Chondrocyte (in vitro differentiated cells): ENCODE measurements at regions not wholly inside any gene's neighbourhood (a gene's known extent, or its start where the extent isn't known, plus 50 kb on each side); places are given as distances from the start of the nearest gene placed in this dataset.
"Not testable (repeated sequence)": the region's sequence is repeated elsewhere in the genome, so short reads cannot be mapped to it uniquely, and the experiment has no call there.

Experiments used
- DNase-seq: peaks from one replicate; pipeline ENCODE4 v3.0.0; 2021; ENCODE audit warnings: mixed read lengths, low spot score
- H3K27ac Mint-ChIP-seq: one replicate; pipeline ENCODE4 v1.8.0; 2021; ENCODE audit warnings: mild to moderate bottlenecking, moderate library complexity, mixed read lengths; ENCODE audit not compliant: unreplicated experiment
- H3K27me3 Mint-ChIP-seq: 2 replicates; pipeline ENCODE4 v1.8.0; 2021; ENCODE audit warnings: low read depth, mixed read lengths
- H3K36me3 Mint-ChIP-seq: 2 replicates; pipeline ENCODE4 v1.8.0; 2021; ENCODE audit warnings: low read depth, mixed read lengths
- H3K4me1 Mint-ChIP-seq: 2 replicates; pipeline ENCODE4 v1.8.0; 2021; ENCODE audit warnings: low read depth, mild to moderate bottlenecking, mixed read lengths
- H3K4me3 Mint-ChIP-seq: one replicate; pipeline ENCODE4 v1.8.0; 2021; ENCODE audit warnings: mild to moderate bottlenecking, moderate library complexity, mixed read lengths; ENCODE audit not compliant: unreplicated experiment
- H3K9me3 Mint-ChIP-seq: 2 replicates; pipeline ENCODE4 v1.8.0; 2021; ENCODE audit warnings: low read depth, mixed read lengths
- TF ChIP-seq, protein P1 (sequence below): fragments of 200-600 bp; sonication (generic); IDR thresholded peaks from 2 replicates; pipeline ENCODE4 v1.5.0; 2021; ENCODE audit warnings: antibody characterized with exemption, mild to moderate bottlenecking, moderate library complexity

DNA sequence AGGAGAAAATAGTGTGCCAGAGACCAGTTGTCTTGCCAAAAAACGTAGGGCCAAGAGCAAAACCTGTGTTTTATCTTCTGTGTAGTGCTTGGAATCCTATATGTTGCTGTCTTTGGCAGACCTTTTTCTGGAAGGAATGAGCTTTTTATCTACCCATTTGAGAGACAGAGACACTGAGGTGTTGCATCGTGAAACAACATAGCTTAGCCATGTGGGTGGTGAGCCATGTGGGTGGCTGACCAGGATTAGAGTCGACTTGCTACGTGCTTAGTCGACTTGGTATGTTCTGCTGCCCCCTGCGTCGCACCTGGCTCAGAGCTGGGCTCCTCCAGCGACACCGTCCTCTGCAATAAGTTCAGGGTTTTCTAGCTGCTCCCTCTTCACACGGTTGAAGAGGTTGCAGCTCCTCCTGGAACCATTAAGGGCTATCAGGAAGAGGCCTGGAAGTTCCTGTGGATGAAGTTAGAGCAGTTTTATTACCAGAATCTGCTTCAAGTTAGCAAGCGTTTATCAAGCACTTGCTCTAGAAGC, 175.8 kb downstream of the SH2D4B start:
- H3K27me3 Mint-ChIP-seq: peaks cover 16% of the 10 kb centered on the region
- no peaks in the 10 kb centered on the region for H3K36me3 Mint-ChIP-seq
- H3K4me1 Mint-ChIP-seq: no peaks in the 10 kb centered on the region
- no peak for DNase-seq
- H3K27ac Mint-ChIP-seq: no peak overlapping the region
- H3K9me3 Mint-ChIP-seq: no peaks in the 10 kb centered on the region
- TF ChIP-seq, protein P1, sequence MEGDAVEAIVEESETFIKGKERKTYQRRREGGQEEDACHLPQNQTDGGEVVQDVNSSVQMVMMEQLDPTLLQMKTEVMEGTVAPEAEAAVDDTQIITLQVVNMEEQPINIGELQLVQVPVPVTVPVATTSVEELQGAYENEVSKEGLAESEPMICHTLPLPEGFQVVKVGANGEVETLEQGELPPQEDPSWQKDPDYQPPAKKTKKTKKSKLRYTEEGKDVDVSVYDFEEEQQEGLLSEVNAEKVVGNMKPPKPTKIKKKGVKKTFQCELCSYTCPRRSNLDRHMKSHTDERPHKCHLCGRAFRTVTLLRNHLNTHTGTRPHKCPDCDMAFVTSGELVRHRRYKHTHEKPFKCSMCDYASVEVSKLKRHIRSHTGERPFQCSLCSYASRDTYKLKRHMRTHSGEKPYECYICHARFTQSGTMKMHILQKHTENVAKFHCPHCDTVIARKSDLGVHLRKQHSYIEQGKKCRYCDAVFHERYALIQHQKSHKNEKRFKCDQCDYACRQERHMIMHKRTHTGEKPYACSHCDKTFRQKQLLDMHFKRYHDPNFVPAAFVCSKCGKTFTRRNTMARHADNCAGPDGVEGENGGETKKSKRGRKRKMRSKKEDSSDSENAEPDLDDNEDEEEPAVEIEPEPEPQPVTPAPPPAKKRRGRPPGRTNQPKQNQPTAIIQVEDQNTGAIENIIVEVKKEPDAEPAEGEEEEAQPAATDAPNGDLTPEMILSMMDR: no peak
- H3K4me3 Mint-ChIP-seq: no peak overlapping the region

DNA sequence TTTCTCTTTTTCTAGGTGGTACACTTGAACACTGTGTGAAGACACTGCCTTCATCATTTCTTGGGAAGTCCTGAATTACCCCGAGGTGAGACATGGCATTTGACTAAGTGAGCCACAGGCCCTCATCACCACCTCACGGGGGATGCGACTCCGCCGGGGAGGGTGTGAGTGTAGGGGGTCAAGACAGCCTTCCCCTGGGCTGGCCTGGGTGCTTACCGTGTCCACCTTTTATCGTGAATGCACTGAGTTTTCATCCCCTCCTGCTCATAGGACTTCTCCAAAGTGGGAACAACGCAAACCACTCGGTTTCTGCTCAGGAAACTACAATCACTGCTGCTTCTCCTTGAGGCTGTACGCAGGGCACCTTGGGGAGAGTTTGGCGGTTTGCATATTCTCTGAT, 176.9 kb downstream of the SH2D4B start:
- no peaks in the 10 kb centered on the region for H3K4me1 Mint-ChIP-seq
- no peaks in the 10 kb centered on the region for H3K36me3 Mint-ChIP-seq
- peaks cover 10% of the 10 kb centered on the region for H3K27me3 Mint-ChIP-seq
- H3K27ac Mint-ChIP-seq: no peak overlapping the region
- no peaks in the 10 kb centered on the region for H3K9me3 Mint-ChIP-seq
- TF ChIP-seq, protein P1: no peak
- no peak for DNase-seq
- H3K4me3 Mint-ChIP-seq: no peak overlapping the region

DNA sequence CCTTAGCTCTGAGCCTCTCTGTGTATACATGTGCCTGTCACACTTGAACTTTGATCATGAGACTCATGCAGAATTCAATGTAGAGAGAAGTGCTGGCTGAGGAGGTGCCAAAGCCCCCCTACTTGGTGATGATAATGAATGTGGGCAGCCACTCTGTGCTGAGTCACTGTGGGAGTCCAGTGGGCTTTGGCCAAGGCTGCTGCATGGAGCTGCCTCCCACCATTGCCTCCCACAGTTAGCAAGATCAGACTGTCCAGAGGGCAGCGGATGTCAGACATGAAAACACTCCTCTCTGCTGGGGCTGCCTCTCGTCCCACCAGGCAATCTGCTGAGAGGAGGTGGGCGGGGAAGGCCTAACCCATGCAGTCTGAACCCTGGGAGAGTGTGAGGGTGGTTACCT, 180.3 kb downstream of the SH2D4B start:
- H3K4me1 Mint-ChIP-seq: no peaks in the 10 kb centered on the region
- H3K36me3 Mint-ChIP-seq: no peaks in the 10 kb centered on the region
- H3K4me3 Mint-ChIP-seq: no peak overlapping the region

DNA sequence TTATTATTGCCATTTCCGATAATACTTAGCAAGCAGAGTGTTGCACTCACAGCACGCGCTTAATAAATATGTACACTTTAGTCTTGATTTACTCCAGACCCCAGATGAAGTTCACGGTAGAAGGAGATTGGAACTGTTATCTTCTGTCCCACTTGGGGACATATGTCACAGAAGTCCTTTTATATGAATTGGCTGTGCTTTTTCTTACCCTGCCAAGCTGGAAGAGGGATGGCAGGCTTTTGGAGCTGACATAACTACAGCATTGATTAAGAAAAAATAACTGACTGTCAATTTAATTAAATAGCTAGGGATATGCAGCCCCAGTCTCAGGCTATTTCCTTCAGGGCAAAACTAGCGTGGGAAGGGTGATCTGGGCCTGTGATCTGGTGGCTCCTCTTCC, 182.2 kb downstream of the SH2D4B start:
- no peak for DNase-seq
- Mint-ChIP-seq H3K36me3 (no peaks in the 10 kb centered on the region), H3K27me3 (peaks cover 2% of the 10 kb centered on the region), H3K4me3 (no peak overlapping the region), H3K4me1 (no peaks in the 10 kb centered on the region), H3K27ac (no peak overlapping the region), H3K9me3 (no peaks in the 10 kb centered on the region)
- TF ChIP-seq, protein P1: no peak

More for the DNA sequence above, 180.3 kb downstream of the SH2D4B start:
- no peak for DNase-seq
- TF ChIP-seq, protein P1: no peak
- H3K27me3 Mint-ChIP-seq: peaks cover 2% of the 10 kb centered on the region
- no peaks in the 10 kb centered on the region for H3K9me3 Mint-ChIP-seq
- H3K27ac Mint-ChIP-seq: no peak overlapping the region

DNA sequence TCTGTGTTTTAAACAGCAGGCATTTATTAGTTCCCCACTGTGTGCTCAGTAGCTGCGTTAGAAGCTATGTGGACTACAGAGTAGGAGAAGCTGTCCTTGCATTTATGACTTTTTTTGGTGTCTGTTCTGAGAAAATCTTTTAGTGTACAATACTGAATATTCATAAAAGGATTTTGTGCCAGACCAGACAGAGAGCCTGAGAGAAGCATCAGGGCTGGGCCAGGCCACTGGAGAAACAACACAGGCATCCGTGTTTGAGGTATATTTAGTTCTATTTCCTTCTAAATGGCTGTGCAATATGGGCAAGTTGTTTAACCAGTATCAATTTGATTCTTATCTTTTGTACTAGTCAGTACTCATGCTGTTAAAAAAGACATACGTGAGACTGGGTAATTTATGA, 182.8 kb downstream of the SH2D4B start:
- H3K36me3 Mint-ChIP-seq: no peaks in the 10 kb centered on the region
- no peak for DNase-seq
- peaks cover 1% of the 10 kb centered on the region for H3K9me3 Mint-ChIP-seq
- no peak overlapping the region for H3K4me3 Mint-ChIP-seq
- H3K27ac Mint-ChIP-seq: no peak overlapping the region
- TF ChIP-seq, protein P1: no peak
- no peaks in the 10 kb centered on the region for H3K4me1 Mint-ChIP-seq
- H3K27me3 Mint-ChIP-seq: peaks cover 2% of the 10 kb centered on the region

DNA sequence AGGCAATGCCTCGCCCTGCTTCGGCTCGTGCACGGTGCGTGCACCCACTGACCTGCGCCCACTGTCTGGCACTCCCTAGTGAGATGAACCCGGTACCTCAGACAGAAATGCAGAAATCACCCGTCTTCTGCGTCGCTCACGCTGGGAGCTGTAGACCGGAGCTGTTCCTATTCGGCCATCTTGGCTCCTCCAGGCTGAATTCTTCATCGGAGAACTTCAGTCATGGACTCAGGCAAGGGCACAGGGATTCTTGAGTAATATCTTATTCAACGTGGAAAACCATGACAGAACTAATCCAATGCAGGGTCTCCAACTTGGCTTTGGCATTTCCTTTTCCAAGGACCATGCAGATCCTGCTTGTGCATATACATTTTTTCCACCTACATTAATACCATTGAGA, 190.7 kb downstream of the SH2D4B start:
- not testable (repeated sequence) for H3K9me3 Mint-ChIP-seq, H3K4me1 Mint-ChIP-seq, DNase-seq, H3K27me3 Mint-ChIP-seq, H3K36me3 Mint-ChIP-seq, H3K27ac Mint-ChIP-seq, H3K4me3 Mint-ChIP-seq
